H1 (cell line): ENCODE measurements at regions not wholly inside any gene's neighbourhood (a gene's known extent, or its start where the extent isn't known, plus 50 kb on each side); places are given as distances from the start of the nearest gene placed in this dataset.

Source experiments
- ASH2L ChIP-seq: fragments of 200-600, 300-600 bp; sonication (generic); IDR thresholded peaks from one replicate; pipeline ENCODE4 v1.7.1; 2017; ENCODE audit warnings: low read length
- CREB1 ChIP-seq: IDR thresholded peaks from 2 replicates; pipeline ENCODE4 v1.6.1; 2012; ENCODE audit warnings: inconsistent platforms
- SIX5 ChIP-seq: IDR thresholded peaks from 2 replicates; pipeline ENCODE4 v1.6.1; 2011; ENCODE audit warnings: mild to moderate bottlenecking, low read depth, low read length
- SP2 ChIP-seq: IDR thresholded peaks from 2 replicates; pipeline ENCODE4 v1.6.1; 2012; ENCODE audit warnings: mild to moderate bottlenecking, low read length, inconsistent platforms
- ZNF274 ChIP-seq: IDR thresholded peaks from 2 replicates; pipeline ENCODE4 v1.7.0; 2012; ENCODE audit warnings: low read length, borderline replicate concordance; ENCODE audit errors: extremely low read depth

DNA sequence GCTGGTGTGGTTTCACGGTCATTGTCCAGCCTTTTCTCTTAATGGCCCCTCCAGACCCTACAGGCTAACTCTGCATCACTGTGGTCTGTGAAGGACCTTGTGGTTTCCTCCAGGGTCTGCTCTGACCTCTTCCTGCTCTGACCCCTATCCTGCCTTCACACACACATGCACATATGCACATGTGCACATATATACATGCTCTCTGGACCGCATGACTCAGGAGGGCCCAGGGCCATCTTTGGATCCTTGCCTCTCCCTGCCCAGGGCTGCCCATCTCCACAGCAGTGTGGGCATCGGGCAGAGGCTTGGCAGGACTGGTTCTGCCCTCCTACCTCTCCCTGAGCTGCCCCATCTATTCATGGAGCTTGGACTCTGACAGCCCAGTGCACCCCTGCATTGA, 510.9 kb downstream of the PTPRU start (continued):
- no peak for TF ChIP-seq ASH2L
- no peak for TF ChIP-seq SIX5
- no peak for TF ChIP-seq ZNF274
- TF ChIP-seq CREB1, result no peak
- TF ChIP-seq SP2, result no peak
